ENCODE measurements at regions not wholly inside any gene's neighbourhood (a gene's known extent, or its start where the extent isn't known, plus 50 kb on each side); places are given as distances from the start of the nearest gene placed in this dataset.
"Not testable (repeated sequence)": the region's sequence is repeated elsewhere in the genome, so short reads cannot be mapped to it uniquely, and the experiment has no call there.

- no peak for DNase-seq
Measured at GRCh38 chr13:48810013-48810412, 156.3 kb downstream of the CYSLTR2 start.

- DNase-seq = no peak
Measured at GRCh38 chr13:48813518-48813917, 159.8 kb downstream of the CYSLTR2 start.

DNA sequence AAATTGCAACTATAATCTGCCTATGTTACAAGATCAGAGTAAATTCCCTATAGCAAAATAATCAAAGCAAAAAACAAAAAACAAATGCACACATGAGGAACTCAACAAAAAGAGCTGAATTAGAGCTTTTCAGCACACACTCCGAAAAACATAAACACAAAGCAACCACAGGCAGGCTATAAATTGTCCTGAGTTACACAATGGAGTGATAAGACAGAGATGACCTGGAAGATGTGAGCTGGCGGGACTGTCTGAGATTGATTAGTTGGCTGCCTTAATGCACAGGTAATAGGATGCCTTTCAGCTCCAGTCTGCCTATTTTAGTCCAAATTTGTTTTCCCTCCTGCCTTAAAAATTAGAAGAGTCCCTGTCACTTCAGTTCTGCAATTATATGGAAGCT lies 159.0 kb upstream of the FNDC3A start:
- DNase-seq = no peak

DNA sequence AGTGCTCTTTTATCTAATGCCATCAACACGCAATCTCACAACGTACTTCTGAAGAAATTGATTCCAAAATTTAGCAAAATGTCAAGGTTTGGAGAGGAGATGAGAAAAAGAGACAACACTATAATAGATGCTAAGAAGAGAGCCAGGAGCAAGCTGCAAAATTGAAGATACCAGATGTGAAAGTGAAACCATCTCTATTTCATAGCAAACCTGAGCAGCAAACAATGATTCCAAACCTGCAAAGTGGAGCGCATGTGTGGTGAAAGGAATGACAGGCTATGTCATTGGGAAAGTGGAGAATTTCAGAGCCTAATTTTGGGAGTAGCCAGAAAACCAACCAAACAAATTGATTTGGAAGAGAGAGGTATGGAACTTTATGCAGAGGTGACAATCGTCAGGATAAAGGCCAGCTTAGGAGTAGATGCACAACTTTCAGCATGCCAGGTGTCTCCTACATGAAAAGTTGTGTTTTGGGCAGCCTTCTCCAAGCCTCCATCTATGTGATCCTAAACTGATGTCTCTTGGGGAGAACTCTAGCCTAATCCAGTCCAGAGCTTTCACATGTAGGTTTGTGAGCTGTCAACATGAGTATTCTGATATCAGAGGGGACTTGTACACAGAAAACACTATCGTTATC lies 158.4 kb upstream of the FNDC3A start:
- DNase-seq = no peak

DNA sequence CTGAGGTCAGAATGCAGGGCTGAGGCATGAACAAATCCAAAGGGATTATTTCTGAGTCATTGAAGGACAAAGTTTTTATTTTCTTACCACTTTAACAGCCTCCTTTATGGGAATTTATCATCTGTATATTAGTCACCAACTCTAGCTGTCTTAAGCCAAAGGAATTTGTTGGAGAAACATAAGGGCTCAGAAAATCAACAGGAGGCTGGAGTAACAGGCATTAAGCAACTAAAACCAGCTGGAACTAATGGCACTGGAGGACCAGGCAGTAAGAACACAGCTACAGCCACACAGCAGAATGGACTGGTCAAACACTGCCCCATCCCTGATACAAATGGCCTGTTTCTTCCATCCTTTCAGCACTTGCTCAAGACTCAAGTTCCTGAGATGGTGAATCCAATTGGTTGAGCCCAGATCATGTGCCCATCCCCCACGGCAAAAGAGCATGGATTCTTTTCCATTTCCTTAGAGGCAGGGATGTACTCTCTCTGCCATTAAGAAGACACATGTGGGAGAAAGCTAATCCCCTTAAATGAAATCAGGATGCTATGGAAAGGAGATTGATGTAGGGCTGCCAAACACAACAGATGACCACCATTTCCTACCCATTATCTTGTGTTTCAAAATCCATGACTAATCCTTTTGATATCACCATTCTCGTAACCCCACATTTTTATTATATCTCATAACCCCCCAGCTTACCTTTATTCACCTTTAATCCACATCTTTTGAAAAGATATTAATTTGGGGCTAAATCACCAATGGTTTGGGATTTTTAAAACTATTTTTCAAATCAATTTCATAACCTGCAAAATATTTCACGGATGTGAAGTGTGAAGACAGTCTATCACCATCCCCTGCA lies 157.0 kb upstream of the FNDC3A start:
- DNase-seq = no peak

- DNase-seq = no peak
Measured at GRCh38 chr13:48819376-48819775, 156.3 kb upstream of the FNDC3A start.

DNA sequence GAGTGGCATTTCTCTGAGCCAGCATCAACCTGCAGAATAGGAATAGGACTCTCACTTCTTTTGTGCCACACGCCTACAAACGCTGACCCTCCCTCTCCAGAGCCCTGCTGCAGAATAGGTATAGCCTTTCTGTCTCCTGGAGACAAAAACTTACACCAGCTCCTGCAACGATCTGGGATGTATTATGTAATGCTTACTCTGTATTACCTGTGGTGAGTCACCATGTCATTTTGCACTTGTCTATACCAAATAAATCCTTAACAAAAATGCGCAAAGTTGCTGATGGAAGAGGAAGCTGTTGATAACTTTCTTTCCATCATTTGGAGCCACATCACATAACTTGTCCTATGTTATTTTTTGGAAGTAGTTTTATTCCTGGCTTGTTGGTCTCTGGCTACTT lies 155.8 kb upstream of the FNDC3A start:
- no peak for DNase-seq

DNA sequence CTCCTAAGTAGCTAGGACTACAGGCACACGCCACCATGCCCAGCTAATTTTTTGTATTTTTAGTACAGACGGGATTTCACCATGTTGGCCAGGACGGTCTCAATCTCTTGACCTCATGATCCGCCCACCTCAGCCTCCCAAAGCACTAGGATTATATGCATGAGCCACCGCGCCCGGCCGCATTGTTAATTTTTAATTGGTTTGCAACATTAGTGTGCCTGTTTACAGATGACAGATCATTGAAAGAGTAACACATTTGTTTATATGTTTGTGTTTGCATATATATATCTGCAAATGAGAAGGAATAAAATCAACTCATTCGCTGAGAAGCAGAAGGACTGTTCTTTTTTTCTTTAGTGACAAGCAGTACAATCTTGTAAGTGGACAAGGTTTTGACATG lies 152.2 kb upstream of the FNDC3A start:
- not testable (repeated sequence) for DNase-seq

DNA sequence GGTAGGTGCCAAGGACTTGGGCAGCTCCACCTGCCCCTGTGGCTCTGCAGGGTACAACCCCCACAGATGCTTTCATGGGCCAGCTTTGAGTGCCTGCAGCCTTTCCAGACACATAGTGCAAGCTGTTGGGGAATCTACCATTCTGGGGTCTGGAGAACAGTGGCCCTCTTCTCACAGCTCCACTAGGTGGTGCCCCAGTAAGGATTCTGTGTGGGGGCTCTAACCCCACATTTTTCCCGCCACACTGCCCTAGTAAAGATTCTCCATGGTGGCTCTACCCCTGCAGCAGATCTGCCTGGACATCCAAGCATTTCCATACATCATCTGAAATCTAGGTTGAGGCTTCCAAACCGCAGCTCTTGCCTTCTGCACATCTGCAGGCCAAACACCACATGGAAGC lies 149.7 kb upstream of the FNDC3A start:
- DNase-seq = no peak

DNA sequence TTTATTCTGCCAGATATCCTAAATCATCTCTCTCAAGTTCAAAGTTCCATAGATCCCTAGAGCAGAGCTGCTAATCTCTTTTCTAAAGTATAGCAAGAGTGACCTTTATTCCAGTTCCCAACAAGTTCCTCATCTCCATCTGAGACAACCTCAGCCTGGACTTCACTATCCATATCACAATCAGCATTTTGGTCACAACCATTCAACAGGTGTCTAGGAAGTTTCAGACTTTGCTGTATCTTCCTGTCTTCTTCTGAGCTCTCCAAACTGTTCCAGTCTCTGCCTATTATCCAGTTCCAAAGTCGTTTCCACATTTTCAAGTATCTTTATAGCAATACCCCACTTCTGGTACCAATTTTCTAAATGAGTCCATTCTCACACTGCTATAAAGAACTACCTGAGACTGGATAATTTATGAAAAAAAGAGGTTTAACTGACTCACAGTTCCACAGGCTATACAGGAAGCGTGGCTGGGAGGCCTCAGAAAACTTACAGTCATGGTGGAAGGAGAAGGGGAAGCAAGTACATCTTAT lies 148.7 kb upstream of the FNDC3A start:
- DNase-seq = not testable (repeated sequence)

DNA sequence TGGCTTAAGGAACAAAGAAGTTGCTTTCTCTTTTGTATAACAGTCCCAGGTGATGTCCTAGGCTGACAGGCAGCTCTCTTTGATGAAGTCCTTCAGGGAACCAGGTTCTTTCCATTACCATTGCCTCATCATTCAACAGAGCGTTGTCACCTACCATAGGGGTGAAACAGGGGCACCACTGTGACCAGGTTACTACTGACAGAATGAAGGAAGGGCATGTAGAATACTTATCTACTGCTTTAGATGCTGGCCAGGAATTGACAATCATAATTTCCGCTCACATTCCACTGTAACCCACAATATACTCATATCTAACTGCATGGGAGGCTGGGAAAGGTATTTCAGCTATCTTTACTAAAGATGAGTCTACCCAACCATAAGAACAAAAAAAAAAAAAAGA lies 148.0 kb upstream of the FNDC3A start:
- no peak for DNase-seq

- no peak for DNase-seq
Measured at GRCh38 chr13:48828962-48829411, 146.7 kb upstream of the FNDC3A start.

DNA sequence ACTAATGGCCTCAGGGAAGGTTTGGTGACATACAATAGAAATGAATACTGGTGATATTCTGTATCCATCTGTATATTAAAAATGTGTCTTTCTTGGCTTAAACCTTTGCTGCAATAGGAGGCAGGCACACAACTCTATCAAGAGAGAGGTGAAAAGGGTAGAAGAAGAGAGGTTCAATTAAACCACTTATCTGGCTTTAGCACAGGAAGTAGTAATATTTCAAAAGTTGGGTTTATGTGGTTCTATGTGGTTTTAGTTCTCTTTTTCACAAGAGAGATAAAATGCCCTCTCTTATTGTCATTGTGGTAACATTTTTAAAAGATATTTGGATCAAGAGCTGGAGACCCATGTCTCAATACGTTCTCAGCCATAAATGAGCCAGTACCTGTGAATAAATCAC lies 146.2 kb upstream of the FNDC3A start:
- DNase-seq = no peak

- DNase-seq = no peak
Measured at GRCh38 chr13:48831248-48831647, 144.5 kb upstream of the FNDC3A start.

- DNase-seq = no peak
Measured at GRCh38 chr13:48833412-48833811, 142.3 kb upstream of the FNDC3A start.

DNA sequence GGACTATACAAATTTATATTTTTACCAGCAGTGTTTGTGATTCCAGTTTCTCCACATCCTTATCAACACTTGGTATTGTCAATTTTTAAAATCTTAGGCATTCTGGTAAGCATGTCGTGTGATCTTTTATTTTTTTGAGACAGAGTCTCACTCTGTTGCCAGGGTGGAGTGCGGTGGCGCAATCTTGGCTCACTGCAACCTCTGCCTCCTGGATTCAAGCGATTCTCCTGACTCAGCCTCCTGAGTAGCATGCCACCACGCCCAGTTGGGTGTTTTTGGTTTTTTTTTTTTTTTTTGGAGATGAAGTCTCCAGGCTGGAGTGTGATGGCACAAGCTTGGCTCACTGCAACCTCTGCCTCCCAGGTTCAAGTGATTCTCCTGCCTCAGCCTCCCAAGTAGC lies 140.4 kb upstream of the FNDC3A start:
- DNase-seq = not testable (repeated sequence)

- no peak for DNase-seq
Measured at GRCh38 chr13:48838193-48838973, 137.3 kb upstream of the FNDC3A start.

- DNase-seq = no peak
Measured at GRCh38 chr13:48839171-48839570, 136.5 kb upstream of the FNDC3A start.

- no peak for DNase-seq
Measured at GRCh38 chr13:48840366-48840765, 135.3 kb upstream of the FNDC3A start.

GRCh38 chr13:48842316-48842715 lies 133.4 kb upstream of the FNDC3A start:
- no peak for DNase-seq

- DNase-seq = no peak
Measured at GRCh38 chr13:48843630-48844380, 131.9 kb upstream of the FNDC3A start.

- no peak for DNase-seq
Measured at GRCh38 chr13:48844676-48845075, 131.0 kb upstream of the FNDC3A start.

- DNase-seq = no peak
Measured at GRCh38 chr13:48849515-48849914, 126.2 kb upstream of the FNDC3A start.
